Type B pancreatic cell (in vitro differentiated cells): ENCODE measurements at regions not wholly inside any gene's neighbourhood (a gene's known extent, or its start where the extent isn't known, plus 50 kb on each side); places are given as distances from the start of the nearest gene placed in this dataset.
"Not testable (repeated sequence)": the region's sequence is repeated elsewhere in the genome, so short reads cannot be mapped to it uniquely, and the experiment has no call there.

ENCODE experiments used
- DNase-seq: peaks from one replicate; pipeline ENCODE4 v3.0.0; 2021; ENCODE audit warnings: mixed read lengths; ENCODE audit not compliant: unreplicated experiment; ENCODE audit errors: extremely low spot score
- H3K27ac Mint-ChIP-seq: 2 replicates; pipeline ENCODE4 v1.8.0; 2021; ENCODE audit warnings: mild to moderate bottlenecking, mixed read lengths
- H3K27me3 Mint-ChIP-seq: 2 replicates; pipeline ENCODE4 v1.8.0; 2021; ENCODE audit warnings: mixed read lengths
- H3K36me3 Mint-ChIP-seq: 2 replicates; pipeline ENCODE4 v1.8.0; 2021; ENCODE audit warnings: mixed read lengths
- H3K4me1 Mint-ChIP-seq: one replicate; pipeline ENCODE4 v1.8.0; 2021; ENCODE audit warnings: mixed read lengths; ENCODE audit not compliant: unreplicated experiment
- H3K4me3 Mint-ChIP-seq: 2 replicates; pipeline ENCODE4 v1.8.0; 2021; ENCODE audit warnings: mild to moderate bottlenecking, mixed read lengths
- H3K9me3 Mint-ChIP-seq: 2 replicates; pipeline ENCODE4 v1.8.0; 2021; ENCODE audit warnings: mixed read lengths
- TF ChIP-seq, protein P1 (sequence below): fragments of 200-600 bp; sonication (generic); conservative IDR thresholded peaks from 2 replicates; pipeline ENCODE4 v1.5.0; 2021; ENCODE audit warnings: antibody characterized with exemption, mild to moderate bottlenecking

DNA sequence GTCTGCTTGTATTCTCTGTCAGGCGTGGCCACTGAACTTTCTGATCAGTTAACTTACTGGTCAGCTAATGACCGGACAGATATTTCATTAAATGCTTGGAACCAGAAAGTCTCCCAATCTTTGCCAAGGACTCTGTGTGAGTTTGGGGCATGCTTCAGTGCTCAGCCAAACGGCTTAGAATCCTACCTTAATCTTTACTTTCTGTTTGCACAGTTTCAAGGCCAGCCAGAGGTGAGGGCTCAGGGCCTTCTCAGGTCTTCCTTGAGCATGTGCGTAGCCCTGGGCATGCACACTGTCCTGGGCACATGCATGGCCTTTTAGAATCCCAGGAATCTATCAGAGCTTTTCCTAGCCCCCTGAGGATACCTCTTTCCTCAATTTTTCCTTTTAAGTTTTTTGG, 230.1 kb downstream of the RAB11FIP4 start:
- no peak overlapping the region for H3K4me3 Mint-ChIP-seq
- no peaks in the 10 kb centered on the region for H3K4me1 Mint-ChIP-seq
- no peaks in the 10 kb centered on the region for H3K27me3 Mint-ChIP-seq
- DNase-seq, result no peak
- no peak overlapping the region for H3K27ac Mint-ChIP-seq
- no peaks in the 10 kb centered on the region for H3K36me3 Mint-ChIP-seq
- TF ChIP-seq, protein P1, sequence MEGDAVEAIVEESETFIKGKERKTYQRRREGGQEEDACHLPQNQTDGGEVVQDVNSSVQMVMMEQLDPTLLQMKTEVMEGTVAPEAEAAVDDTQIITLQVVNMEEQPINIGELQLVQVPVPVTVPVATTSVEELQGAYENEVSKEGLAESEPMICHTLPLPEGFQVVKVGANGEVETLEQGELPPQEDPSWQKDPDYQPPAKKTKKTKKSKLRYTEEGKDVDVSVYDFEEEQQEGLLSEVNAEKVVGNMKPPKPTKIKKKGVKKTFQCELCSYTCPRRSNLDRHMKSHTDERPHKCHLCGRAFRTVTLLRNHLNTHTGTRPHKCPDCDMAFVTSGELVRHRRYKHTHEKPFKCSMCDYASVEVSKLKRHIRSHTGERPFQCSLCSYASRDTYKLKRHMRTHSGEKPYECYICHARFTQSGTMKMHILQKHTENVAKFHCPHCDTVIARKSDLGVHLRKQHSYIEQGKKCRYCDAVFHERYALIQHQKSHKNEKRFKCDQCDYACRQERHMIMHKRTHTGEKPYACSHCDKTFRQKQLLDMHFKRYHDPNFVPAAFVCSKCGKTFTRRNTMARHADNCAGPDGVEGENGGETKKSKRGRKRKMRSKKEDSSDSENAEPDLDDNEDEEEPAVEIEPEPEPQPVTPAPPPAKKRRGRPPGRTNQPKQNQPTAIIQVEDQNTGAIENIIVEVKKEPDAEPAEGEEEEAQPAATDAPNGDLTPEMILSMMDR, result no peak
- H3K9me3 Mint-ChIP-seq, result peaks cover 3% of the 10 kb centered on the region

DNA sequence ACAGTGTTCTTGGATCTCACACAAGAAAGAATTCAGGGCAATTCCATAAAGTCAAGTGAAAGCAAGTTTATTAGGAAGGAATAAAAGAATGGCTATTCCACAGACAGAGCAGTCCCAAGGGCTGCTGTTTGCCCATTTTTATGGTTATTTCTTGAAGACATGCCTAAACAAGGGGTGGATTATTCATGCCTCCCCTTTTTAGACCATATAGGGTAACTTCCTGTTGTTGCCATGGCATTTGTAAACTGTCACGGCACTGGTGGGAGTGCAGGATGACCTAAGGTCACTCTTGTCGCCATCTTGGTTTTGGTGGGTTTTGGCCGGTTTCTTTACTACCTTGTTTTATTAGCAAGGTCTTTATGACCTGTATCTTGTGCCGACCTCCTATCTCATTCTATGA, 219.6 kb downstream of the RAB11FIP4 start:
- not testable (repeated sequence) for H3K27me3 Mint-ChIP-seq, H3K4me3 Mint-ChIP-seq, H3K36me3 Mint-ChIP-seq, H3K27ac Mint-ChIP-seq, DNase-seq, H3K4me1 Mint-ChIP-seq, H3K9me3 Mint-ChIP-seq

DNA sequence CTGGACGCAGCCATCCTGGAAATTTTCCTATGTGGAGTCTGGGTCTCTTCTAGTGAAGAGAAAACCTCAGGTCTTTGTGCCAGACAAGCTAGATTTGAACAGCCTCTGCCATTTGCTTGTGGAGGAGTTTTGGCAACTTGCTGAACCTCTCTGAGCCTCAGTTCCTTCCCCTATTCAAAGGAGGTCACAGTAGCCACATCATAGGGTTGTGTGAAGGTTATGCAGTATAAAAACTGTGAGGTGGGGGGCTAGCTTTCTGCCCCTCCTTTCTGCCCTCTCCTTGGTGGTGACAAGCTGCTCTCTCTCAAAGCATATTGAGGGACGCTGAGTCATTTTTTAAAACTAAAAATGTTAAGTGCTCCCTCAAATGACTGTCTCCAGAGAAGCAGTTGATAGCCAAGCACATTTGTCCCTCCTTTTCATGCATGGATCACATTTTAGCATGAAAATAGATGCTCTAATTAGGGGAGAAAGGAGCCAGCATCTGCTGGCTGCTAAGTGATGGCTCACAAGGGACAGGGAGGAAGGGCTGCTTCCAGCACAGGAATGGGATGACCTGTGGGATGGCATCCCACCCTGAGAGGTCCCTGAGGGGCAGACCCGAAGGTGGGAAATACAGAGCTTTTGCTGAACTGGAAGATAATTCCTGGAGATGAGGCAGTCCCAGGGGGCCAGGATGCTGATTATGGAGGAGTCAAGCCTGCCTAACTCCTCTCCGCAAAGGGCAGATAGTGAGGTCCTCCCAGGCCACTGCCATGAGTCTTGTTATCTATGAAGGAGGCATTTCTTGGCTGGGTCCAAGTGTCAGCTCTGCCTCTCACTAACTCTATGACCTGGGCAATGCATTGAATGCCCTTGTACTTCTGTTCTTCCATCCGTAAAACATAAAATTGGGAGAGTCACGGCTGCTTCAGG, 218.8 kb downstream of the RAB11FIP4 start:
- Mint-ChIP-seq H3K9me3 (no peaks in the 10 kb centered on the region), H3K4me3 (no peak overlapping the region), H3K36me3 (no peaks in the 10 kb centered on the region), H3K4me1 (no peaks in the 10 kb centered on the region), H3K27ac (no peak overlapping the region), H3K27me3 (no peaks in the 10 kb centered on the region)
- DNase-seq, result no peak
- TF ChIP-seq, protein P1, result no peak

DNA sequence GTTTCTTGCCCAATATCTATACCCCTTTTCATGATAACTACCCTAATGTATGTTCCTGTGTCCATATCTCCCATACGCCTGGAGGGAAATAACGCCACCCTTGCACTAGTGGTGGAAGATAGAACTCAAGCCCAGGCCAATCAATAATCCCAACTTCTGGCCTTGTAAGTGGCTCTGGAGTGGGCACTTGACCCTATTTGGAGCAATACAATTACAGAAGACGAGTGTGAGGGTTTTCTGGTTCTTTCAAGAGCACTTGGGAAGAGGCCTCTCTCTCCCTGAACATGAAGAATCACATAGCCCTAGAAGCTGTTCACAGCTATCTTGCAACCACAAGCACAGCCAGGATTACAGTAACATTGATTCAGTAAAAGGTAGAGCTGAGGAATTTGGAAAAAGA, 217.9 kb downstream of the RAB11FIP4 start:
- Mint-ChIP-seq H3K4me1 (no peaks in the 10 kb centered on the region), H3K4me3 (no peak overlapping the region), H3K27ac (no peak overlapping the region), H3K36me3 (no peaks in the 10 kb centered on the region), H3K9me3 (no peaks in the 10 kb centered on the region), H3K27me3 (no peaks in the 10 kb centered on the region)
- no peak for DNase-seq
- TF ChIP-seq, protein P1, result no peak

DNA sequence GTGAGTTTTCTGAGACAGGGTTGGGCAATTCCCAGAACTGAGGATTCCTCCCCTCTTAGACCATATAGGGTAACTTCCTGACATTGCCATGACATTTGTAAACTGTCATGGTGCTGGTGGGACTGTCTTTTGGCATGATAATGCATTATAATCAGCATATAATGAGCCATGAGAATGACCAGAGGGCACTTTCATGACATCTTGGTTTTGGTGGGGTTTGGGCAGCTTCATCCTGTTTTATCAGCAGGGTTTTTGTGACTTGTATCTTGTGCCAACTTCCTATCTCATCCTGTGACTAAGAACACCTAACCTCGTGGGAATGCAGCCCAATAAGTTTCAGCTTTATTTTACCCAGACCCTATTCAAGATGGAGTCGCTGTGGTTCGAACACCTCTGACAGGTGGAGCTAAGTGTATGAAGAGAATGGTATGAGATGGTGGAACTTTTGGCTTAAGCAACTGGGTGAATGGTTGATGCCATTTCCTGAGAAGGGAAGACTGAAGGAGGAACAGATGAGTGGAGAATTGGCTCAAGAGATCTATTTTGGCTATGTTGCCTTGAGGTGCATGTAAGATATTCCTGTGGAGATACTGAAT, 217.3 kb downstream of the RAB11FIP4 start:
- H3K9me3 Mint-ChIP-seq, result no peaks in the 10 kb centered on the region
- H3K27ac Mint-ChIP-seq, result no peak overlapping the region
- TF ChIP-seq, protein P1, result no peak
- no peak overlapping the region for H3K4me3 Mint-ChIP-seq
- no peaks in the 10 kb centered on the region for H3K27me3 Mint-ChIP-seq
- H3K4me1 Mint-ChIP-seq, result no peaks in the 10 kb centered on the region
- DNase-seq, result no peak
- H3K36me3 Mint-ChIP-seq, result no peaks in the 10 kb centered on the region

DNA sequence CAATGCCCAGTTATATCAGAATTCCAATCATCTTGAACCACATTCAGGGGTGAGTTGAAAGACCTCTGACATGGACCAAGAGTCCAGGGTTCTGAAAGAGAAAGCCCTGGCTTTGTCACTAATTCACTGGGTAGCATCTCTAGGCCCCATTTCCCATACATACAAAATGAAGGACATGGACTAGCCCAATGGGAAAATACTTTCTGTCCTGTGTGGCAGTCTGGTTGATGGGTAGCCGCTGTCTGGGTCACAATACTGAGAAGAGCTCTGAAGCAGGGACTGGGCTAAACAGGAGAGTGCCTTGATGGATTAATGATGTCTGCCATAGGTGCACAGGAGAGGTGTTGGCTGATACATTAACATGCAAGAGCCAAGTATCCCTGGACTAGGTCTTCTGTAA, 214.3 kb downstream of the RAB11FIP4 start:
- no peak overlapping the region for H3K27ac Mint-ChIP-seq
- no peaks in the 10 kb centered on the region for H3K4me1 Mint-ChIP-seq
- TF ChIP-seq, protein P1, result no peak
- DNase-seq, result no peak
- no peak overlapping the region for H3K4me3 Mint-ChIP-seq
- H3K36me3 Mint-ChIP-seq, result no peaks in the 10 kb centered on the region
- no peaks in the 10 kb centered on the region for H3K9me3 Mint-ChIP-seq
- no peaks in the 10 kb centered on the region for H3K27me3 Mint-ChIP-seq
